ENCODE measurements at regions not wholly inside any gene's neighbourhood (a gene's known extent, or its start where the extent isn't known, plus 50 kb on each side); places are given as distances from the start of the nearest gene placed in this dataset.

- TF ChIP-seq CTCF (conservative IDR thresholded peaks at IDR 0.05 in 1 of 2, IDR thresholded peaks at IDR 0.05 in 1 of 2; ENCODE audit: extremely low read depth in 1 of 2, insufficient read depth in 1 of 2, low read depth in 1 of 2, low read length in 2 of 2) (no peak), EZH2 (IDR thresholded peaks at IDR 0.05; ENCODE audit: borderline replicate concordance, low read length) (no peak)
Observed at GRCh38 chr10:108412323-108412722, 1247.8 kb upstream of the SORCS1 start.
